T1000 (cell line): ENCODE measurements at regions not wholly inside any gene's neighbourhood (a gene's known extent, or its start where the extent isn't known, plus 50 kb on each side); places are given as distances from the start of the nearest gene placed in this dataset.

Experiments used
- DNase-seq: peaks from one replicate; lab custom pipeline; 2025; ENCODE audit warnings: mixed read lengths; lab: John Stamatoyannopoulos, UW

DNA sequence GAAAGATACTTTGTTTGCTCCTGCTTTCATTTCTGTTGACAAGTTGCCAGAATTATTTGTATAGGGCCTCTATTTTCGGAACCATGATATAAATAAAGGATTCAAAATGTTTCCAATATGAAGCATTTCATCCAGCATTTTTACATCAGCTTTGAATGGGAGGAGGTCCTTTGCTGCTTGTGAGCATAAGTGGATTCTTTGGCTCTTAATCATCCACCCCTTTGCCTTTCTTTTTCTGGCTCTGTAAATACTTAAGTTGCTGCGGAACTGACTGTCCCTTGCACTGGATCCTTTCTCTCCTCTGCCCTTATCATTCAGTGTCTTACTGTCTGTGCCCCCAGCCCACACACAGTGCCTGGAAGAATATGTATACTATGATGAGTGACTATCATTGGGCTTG, 357.3 kb upstream of the RGS6 start:
- DNase-seq: no peak

DNA sequence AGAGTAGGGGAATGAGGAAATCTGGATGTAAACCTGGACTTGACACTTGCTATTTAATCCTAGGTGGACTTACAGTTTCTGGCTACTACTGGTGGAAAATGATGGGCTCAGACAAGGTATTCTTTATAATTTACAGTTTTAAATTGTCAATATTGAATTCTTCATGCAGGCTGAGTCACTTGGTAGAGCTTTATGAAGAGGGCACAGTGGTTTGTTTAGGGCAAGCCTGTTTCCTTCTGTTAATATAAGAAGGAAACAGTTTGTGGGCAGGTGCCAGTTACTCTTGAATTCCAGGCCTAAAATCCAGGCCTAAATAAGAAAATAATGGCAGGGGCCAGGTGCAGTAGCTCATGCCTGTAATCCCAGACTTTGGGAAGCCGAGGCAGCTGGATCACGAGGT, 355.8 kb upstream of the RGS6 start:
- no peak for DNase-seq

DNA sequence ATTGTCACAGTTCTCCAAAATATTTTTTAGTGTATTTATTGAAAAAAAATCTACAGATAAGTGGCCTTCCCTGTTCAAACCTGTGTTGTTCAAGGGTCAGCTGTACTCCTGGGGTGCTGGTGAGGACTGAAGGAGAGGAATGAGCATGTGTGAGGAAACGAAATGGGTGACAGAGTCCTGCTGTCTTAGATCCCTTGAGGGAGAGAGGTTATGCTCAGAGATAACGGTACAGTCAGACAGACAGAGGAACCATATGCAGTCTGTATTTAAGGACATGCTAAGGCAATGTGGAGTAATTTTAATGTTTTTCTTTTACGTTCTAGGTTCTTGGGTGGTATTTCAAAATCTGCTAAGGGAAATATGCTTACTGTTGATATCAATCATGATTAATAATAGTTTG, 352.9 kb upstream of the RGS6 start:
- DNase-seq: no peak

DNA sequence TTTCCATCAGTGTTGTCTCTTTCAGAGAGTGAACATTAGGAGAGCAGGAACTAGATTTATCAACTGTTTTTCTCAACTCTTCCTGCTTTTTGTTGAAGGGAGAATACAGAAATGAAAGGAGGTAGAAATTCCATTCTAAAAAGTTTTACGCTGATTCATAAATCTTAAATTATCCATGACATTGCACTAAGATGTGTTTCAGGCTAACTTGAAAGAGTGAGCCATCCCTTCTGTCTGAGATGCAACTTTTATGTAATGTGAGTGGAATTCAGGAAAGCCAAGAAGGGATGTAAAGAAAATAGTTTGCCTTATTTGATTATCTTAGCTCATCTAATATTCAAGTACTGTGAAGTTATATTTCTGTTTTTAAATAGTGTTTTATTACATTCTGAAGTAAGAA, 349.5 kb upstream of the RGS6 start:
- DNase-seq: no peak

DNA sequence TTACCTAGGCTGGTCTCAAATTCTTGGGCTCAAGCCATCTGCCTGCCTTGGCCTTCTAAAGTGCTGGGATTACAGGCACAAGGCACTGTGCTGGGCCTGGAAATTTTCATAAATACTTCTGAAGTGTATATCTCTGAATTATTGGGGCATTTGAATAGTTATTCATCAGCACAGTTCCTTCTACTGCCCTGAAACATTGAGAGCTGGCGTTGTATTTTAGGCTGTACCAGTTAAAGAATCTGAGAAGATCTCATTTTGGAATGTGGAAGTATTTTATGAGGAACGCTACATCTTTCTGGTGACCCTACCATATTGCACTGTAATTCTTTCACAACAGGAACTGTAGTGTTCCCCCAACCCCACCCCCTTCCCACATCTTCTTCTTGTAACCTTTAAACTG, 349.0 kb upstream of the RGS6 start:
- no peak for DNase-seq

DNA sequence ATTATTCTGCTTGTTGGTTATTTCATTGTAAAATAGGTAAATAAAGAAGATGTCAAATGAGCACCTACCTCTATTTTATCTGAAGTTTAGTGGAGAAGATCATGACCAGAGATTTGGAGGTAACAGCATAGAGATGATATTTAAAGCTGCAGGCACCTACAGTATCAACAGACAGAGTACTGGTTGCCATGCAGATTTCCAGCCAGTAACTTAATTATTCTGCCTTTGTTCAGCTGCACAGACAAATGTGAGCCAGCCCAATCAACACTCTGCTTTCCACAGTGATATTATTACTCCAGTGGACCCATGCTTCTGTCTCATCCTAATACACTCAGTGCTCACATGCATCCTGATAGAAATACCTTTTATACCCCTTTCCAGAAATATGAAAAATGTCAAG, 348.5 kb upstream of the RGS6 start:
- DNase-seq: no peak

DNA sequence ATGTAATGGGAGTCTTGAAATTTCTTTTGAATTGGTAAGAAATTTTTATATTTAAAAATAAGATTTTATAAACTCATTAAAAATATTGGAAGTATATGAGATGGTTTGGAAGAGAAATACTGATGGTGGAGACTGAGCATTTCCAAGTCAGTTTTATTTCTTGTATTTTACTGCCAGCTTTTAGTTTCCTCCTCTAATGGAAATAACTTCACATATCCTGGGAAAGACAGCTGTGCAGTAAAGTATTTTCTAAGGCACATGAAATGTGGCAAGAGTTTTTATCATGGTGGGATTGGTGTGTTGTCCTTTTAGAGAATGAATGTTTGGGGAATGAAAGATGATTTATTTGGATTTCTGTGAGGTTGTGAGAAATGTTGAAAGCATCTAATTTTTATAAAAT, 346.9 kb upstream of the RGS6 start:
- no peak for DNase-seq

DNA sequence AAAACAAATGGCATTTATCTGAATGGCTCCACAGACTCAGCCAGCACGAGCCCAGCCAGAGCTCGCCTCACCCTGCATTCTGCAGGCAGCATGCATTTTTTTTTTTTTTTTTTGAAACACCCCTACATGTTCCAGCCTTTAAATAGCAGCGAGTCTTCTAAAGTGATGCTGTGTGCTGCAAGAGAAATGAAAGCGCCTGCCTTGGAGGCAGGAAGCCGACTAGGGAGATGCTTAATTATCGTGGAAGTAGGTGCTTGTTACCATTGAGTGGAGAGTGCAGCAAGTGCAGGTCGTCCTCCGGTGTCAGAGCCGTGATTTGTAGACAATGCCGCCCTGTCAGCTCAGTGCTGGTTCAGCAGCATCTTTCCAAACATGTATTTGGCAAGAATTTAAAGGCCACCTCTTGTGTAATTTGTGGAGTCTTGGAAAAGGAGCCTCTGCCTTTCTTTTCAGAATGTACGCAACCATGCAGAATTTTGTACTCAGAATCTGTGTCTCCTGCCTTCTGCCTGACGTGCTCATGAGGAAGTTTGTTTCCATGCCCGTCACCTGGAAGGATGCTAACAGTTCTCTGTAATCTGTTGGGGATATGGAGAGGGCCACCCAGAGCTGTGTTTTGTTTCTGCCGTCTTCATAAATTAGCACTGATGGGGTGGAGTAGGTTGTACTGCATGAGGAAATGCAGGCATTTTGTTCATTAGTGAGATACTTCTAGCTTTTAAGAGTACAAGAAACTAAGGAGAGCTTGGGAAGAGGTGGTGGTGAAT, 345.9 kb upstream of the RGS6 start:
- no peak for DNase-seq

DNA sequence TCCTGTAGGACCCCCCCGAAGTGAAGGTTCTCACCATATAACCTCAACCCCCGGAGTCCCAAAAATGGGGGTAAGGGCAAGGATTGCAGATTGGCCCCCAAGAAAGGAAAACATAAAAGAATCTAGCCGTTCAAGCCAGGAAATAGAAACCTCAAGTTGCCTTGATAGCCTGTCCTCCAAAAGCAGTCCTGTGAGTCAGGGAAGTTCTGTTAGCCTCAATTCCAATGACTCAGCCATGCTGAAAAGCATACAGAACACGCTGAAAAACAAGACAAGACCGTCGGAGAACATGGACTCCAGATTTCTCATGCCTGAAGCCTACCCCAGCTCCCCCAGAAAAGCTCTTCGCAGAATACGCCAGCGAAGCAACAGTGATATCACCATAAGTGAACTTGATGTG, 344.2 kb upstream of the RGS6 start:
- no peak for DNase-seq

DNA sequence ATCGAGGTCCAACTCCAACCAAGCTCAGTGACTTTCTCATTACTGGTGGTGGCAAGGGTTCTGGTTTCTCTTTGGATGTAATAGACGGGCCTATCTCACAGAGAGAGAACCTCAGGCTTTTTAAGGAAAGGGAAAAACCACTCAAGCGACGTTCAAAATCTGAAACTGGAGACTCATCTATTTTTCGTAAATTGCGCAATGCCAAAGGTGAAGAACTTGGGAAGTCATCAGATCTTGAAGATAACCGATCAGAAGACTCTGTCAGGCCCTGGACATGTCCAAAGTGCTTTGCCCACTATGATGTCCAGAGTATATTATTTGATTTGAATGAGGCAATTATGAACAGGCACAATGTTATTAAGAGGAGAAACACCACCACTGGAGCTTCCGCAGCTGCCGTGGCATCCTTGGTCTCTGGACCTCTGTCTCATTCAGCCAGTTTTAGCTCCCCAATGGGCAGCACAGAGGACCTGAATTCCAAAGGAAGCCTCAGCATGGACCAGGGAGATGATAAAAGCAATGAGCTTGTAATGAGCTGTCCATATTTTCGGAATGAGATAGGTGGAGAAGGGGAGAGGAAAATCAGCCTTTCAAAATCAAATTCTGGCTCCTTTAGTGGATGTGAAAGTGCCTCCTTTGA, 343.5 kb upstream of the RGS6 start:
- no peak for DNase-seq

DNA sequence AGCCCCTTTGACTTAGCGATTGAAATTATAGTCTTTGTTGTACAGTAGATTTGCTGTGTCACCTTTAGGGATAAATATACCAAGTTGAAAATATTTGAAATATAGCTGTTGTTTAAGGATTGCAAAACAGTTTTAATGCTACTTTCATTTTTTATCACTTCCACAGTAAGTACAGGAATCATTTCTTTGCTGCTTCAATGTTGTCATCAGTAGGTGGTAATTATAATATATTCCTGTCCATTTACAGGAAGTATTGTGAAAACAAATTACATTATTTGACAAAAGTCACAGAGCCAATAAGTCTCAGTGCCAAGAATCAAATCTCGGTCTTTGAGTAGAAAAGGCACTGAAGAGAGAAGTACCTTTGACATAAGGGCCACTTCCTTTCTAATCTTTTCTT, 342.6 kb upstream of the RGS6 start:
- DNase-seq: no peak

DNA sequence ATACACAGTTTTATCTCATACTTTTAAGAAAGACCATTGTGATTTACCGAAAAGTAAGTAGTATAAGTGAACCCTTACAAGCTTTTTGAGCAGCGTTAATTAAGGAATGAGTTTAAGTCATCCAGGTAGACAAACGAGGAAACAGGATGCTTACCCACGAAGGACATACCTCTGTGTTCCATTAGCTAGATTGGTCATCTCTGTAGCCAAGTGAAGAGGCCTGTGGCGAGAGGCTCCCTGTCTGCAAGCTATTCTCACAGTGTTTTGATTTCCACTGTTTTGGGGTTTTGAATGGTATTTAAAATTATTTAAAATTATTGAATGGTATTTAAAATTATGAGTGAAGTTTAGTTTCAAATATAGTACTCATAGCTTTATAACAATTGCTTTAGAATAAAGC, 342.1 kb upstream of the RGS6 start:
- no peak for DNase-seq

DNA sequence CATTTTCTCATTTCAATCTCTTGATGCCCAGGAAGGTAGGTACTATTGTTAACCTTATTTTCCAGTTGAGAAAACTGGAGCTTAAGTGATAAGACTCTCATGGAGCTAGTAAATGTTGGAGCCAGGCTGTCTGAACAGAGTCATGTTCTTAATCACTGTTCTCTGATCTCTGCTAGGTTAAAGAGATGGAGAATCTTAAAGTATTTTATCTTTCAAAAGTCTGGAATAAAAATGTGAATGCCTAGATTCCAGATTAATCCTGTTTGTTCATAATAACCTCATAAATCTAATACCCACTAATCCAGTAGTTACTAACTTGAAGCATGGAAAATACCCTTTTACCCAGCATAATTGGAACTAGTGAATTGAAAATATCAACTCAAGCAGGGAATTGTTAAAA, 341.0 kb upstream of the RGS6 start:
- DNase-seq: no peak

DNA sequence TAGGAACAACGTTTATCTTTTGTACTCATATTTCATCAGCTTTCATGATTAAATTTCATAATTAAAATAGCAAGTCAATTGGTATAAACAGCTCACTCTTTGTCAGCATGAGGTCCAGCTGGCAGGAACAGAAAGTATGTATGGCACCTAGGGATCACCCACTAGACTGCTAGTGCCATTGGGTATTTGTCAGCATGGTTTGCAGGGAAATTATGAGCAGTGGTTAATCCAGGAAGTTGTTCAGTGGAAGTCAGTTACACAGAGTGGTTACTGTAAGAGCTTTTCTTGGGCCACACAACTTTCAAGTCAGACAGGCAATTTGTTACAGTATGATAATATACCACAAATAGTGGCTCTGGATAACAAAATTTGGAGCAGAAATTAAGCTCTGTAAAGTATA, 340.3 kb upstream of the RGS6 start:
- DNase-seq: peak; percentile 7

DNA sequence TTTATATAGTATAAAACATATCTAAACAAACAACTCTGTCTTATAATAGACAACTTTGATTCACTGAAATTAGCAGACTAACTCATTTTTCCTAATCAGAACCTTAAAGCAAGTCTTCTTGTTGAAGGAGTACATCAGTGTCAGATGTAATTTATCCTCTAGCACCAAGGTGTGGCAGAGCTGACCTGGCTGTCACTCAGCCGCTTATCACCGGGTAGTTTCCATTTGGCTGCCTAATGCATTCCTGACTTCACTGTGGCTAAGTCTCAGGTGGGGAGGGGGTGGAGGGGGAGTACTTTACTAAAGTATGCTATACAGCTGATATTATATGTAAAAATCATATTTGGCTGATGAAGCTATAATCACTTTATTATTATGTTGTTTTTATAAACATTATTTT, 339.9 kb upstream of the RGS6 start:
- no peak for DNase-seq

DNA sequence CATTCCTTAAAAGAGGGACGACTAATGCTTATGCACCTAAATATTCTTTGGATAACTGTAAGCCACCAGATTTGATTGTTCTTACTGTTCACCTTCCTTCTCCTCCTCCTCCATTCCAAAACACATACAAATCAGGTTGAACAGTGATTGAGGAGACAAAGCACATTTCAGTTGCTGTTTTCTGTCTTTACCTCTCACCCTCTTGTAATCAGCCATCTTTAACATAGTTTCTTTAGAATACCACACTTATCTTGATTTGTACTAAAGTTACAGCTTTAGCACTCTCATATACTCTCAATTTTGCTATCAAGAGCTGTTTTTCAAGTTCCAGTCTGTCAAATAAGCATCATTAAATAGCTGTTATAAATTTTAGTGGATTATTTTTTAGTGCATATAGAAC, 338.3 kb upstream of the RGS6 start:
- DNase-seq: no peak

DNA sequence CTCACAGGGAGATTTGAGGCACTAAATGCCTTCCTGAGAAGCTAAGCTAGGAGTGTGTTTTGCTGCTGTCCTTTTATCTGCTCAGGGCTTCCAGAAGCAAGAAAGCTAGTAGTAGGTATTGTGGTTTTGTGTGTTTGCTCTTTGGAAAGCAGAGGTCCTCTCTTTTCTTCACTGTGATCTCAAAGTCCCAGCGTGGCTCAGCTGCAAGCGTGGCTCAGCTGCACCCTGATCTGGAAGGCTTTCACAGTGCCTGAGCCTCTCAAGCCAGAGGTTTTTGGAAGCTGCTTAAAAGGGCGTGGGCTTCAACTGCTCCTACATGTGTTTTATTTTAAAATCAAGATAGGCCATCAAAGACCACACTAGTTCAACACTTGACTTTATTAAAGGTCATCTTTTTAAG, 337.4 kb upstream of the RGS6 start:
- DNase-seq: no peak

DNA sequence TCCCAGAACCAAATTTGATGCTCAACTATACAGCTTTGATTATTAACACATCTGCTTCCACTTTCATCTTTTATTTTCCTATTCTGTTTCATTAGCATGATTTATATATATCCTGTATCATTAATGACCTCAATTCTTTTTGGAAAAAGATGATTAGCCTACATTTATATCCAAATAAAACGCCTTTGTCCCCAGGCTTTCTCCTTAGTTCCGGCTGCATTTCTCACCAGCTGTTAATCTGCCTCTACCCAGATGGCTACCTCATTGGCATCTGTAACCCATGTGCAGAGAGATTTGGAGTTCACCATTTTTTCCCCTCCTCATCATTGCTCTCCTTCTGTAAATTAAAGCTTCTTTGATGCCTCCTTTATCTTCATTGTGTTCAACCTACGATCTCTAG, 336.8 kb upstream of the RGS6 start:
- DNase-seq: no peak

DNA sequence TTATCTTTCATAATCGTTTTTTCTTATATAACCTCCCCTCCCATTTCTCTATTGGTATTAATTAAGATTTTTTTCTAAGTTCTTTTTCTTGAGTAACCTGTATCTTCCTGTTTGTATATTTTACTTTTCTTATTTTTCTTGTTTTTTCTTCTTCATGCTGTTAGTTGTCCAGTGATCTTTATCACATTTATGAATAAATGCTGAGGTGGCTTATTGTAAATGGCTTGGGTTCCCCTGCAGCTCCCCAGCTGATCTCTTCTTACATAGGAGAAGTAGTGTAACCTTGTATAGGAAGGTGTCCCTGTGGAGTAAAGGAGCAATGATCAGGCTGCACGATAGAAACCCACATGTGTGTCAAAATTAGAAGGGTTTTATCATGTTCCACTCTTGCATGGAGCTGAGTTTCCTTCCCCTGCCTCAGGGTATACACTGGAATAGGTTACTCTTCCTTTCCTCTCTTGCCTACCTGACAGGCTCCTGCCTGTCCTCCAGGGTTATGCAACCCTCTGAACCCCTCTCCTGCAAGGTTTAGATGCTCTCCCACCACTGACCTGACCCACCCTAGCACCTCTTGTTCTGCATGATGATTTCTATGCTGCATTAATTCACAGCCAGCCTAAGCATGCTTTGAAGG, 334.8 kb upstream of the RGS6 start:
- no peak for DNase-seq

DNA sequence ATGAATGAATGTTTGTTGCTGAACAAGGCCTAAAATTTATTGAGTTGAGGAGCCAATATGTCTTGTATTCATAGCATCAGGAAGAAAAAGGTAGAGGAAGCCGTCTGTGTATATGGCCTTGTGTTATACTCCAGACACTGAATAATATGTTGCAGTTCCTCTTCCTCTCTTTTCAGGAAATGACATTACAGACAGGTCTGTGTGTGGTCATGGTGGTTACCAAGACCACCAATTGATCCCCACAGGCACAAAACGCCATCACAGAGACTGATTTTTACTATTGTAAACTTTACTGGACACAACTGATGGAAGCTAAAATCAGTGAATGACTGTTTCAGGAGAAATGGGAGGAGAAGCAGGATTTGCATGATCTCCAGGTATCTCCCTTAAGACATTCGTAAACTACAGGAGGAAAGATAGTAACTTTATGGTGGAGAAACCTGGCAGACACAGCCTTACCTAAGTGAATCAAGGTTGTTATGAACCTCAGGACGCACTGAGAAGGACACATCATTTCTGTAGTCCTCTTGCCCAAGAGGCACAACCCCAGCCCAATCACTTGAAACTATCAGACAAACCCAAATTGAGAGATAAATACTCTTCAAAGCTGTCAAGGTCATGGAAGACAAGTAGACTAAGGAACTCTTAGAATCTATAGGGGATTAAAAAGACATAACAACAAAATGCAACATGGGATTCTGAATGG, 334.1 kb upstream of the RGS6 start:
- DNase-seq: no peak

DNA sequence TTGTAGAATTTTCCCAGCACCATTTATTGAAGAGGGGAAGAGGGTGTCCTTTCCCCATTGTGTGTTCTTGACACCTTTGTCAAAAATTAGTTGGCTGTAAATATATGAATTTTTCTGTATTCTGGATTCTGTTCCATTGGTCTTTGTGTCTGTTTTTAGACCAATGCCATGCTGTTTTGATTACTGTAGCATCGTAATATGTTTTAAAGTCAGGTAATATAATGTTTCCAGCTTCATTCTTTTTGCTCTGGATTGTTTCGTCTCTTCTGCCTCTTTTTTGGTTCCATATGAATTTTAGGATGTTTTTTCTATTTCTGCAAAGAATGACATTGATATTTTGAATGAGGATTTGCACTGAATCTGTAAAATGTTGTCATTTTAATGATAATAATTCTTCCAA, 331.9 kb upstream of the RGS6 start:
- DNase-seq: no peak

DNA sequence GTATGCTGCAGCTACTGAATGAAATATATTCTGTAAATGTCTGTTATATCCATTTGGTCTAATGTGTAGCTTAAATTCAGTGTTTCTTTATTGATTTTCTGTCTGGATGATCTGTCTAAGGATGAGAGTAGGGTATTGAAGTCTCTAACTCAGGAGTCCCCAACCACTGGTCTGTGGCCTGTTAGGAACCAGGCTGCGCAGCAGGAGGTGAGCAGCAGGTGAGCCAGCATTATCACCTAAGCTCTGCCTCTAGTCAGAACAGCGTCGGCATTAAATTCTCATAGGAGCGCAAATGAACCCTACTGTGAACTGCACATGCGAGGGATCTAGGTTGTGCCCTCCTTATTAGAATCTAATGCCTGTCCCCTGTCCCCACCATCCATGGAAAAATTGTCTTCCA, 329.7 kb upstream of the RGS6 start:
- no peak for DNase-seq

DNA sequence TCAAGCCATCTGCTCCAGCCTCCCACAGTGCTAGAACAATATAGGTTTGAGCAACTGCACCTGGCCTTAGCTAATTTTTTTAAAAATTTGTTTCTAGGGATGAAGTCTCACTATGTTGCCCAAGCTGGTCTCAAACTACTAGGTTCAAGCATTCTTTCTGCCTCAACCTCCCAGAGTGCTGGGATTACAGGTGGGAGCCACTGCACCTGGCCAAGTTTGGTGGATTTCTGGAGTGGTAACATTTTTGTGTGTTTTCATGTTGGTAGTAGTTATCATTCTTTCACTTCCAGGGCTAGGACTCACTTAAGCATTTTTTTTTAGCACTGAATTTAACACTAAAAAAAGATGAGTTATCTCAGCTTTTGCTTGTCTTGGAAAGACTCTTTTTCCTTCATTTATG, 328.0 kb upstream of the RGS6 start:
- DNase-seq: no peak
